Ovary (tissue), 7 donors: ENCODE measurements at regions not wholly inside any gene's neighbourhood (a gene's known extent, or its start where the extent isn't known, plus 50 kb on each side); places are given as distances from the start of the nearest gene placed in this dataset.

Experiments used
- DNase-seq, 5 donors: peaks; one replicate each; pipeline ENCODE4 v3.0.0-alpha.2; 2019 to 2020
- H3K27ac ChIP-seq, 2 donors: fragments of 200-600 bp; one replicate each; pipeline versions ENCODE4 v1.5.1 to v1.8.0; 2019 to 2022
- H3K27me3 ChIP-seq: fragments of 200-600 bp; one replicate; pipeline ENCODE4 v1.8.0; 2022
- H3K36me3 ChIP-seq: fragments of 200-600 bp; sonication (generic); one replicate; pipeline ENCODE4 v1.5.1; 2019
- H3K4me1 ChIP-seq: one replicate; pipeline ENCODE4 v1.8.1; 2013; ENCODE audit warnings: mild to moderate bottlenecking, moderate library complexity; ENCODE audit not compliant: insufficient read depth
- H3K4me3 ChIP-seq: fragments of 200-600 bp; sonication (generic); one replicate; pipeline ENCODE4 v1.5.1; 2017
- H3K9me3 ChIP-seq, 2 donors: fragments of 200-600 bp in 1 of 2; sonication (generic) in 1 of 2; one replicate each; pipeline versions ENCODE4 v1.5.1 to v1.8.1; 2013 to 2019; ENCODE audit warnings: mild to moderate bottlenecking in 1 of 2, moderate library complexity in 1 of 2
- EP300 ChIP-seq: sonication (generic); formaldehyde crosslinking; IDR thresholded peaks from one replicate; pipeline ENCODE4 v1.6.1; 2017; ENCODE audit warnings: antibody characterized with exemption
- POLR2A ChIP-seq: fragments of 450-650 bp; IDR thresholded peaks from one replicate; pipeline ENCODE4 v1.6.1; 2017; ENCODE audit warnings: antibody characterized with exemption, mild to moderate bottlenecking, moderate library complexity
- WGBS, 3 donors: extraction: QIAGEN DNeasy Blood & Tissue Kit in 1 of 3; methylation state at CpG; one replicate each; pipeline versions ENCODE4 v1.1.5 to v1.1.7; 2013 to 2017; 5-methylcytosine and 5-hydroxymethylcytosine counted together
- intact Hi-C, 4 donors: fragments of 100-400 bp; cut with DNase I; formaldehyde crosslinking; loops; one replicate each; pipeline versions ENCODE4 v1.11.0 to v1.15.1; 2022 to 2023
- TF ChIP-seq, protein P1 (sequence below), 3 donors: fragments of 450-650 bp in 2 of 3; fragments of 200-600 bp in 1 of 3; IDR thresholded peaks; one replicate each; pipeline versions ENCODE4 v1.5.1 to v1.8.0; 2016 to 2022; ENCODE audit warnings: antibody characterized with exemption in 3 of 3, mild to moderate bottlenecking in 1 of 3
- donor health status: DM: no; HTN: no; CAD: no; lungs with moderate emphysema.
- donor health status: DM: no; HTN: no; CAD: no.
- donor health status: Bipolar disorder and iron deficiency.
- donor health status: DM: no; HTN: no; CAD: no.
- donor health status: DM: yes; HTN: yes; CAD: no.

- intact Hi-C loops: no loop called here
- Histone ChIP-seq H3K4me1 (no peaks in the 10 kb centered on the region), H3K27ac (no peak overlapping the region), H3K36me3 (no peaks in the 10 kb centered on the region), H3K9me3 (no peaks in the 10 kb centered on the region), H3K4me3 (no peak overlapping the region), H3K27me3 (no peaks in the 10 kb centered on the region)
- WGBS, 3 donors: 55 to 81% (median 80%) methylated on average over 2 of the region's 2 CpGs
- no peak for TF ChIP-seq EP300
- no peak for TF ChIP-seq POLR2A
- TF ChIP-seq, protein P1, sequence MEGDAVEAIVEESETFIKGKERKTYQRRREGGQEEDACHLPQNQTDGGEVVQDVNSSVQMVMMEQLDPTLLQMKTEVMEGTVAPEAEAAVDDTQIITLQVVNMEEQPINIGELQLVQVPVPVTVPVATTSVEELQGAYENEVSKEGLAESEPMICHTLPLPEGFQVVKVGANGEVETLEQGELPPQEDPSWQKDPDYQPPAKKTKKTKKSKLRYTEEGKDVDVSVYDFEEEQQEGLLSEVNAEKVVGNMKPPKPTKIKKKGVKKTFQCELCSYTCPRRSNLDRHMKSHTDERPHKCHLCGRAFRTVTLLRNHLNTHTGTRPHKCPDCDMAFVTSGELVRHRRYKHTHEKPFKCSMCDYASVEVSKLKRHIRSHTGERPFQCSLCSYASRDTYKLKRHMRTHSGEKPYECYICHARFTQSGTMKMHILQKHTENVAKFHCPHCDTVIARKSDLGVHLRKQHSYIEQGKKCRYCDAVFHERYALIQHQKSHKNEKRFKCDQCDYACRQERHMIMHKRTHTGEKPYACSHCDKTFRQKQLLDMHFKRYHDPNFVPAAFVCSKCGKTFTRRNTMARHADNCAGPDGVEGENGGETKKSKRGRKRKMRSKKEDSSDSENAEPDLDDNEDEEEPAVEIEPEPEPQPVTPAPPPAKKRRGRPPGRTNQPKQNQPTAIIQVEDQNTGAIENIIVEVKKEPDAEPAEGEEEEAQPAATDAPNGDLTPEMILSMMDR (IDR thresholded peaks at IDR 0.05): no peak
- no peak for DNase-seq
These were observed 166.7 kb upstream of the SLC39A10 start for GRCh38 chr2:195490319-195490718.

DNA sequence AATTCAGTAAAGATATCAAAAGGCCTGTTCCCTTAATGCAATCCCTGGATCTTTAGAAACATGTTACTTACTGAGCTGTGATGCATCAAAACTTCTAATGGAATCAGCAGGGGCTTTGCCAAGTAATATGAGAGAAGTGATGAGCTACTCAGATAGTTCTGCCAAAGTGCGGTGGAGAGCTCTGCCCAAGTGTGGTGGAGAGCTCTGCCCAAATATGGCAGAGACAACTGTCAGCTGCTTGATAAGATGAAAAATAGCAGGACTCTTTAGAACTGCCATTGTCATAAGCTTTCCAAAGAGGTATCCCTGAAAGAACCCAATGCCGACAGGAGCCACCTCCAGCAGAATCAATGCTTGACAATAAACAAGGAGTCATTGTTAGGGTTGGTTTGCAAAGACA, 167.9 kb upstream of the SLC39A10 start:
- TF ChIP-seq, protein P1 (IDR thresholded peaks at IDR 0.05): no peak
- TF ChIP-seq POLR2A (no peak), EP300 (no peak)
- intact Hi-C loops: no loop called here
- no peak overlapping the region for H3K27ac ChIP-seq
- no peaks in the 10 kb centered on the region for H3K9me3 ChIP-seq
- 85 to 92% (median 87%) methylated on average over 2 of the region's 2 CpGs for WGBS, 3 donors
- H3K36me3 ChIP-seq: no peaks in the 10 kb centered on the region
- no peak overlapping the region for H3K4me3 ChIP-seq
- no peaks in the 10 kb centered on the region for H3K27me3 ChIP-seq
- no peaks in the 10 kb centered on the region for H3K4me1 ChIP-seq
- no peak for DNase-seq

DNA sequence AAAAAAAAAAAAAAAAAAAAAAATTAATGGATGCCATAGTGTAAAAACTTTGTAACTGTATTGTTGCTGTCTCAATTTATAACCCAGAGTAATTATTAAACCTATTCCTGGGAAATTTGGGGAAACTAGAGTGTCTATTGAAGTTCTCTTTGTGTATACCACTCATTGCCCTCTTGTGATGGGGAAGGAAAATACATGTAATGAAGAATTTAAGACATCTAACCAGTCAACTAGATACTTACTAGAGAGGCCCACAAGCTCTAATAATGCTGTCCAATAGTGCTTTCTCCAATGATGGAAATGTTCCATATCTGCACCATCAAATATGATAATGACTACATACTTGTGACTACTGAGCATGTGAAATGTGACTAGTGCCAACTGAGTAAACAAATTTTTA, 168.5 kb upstream of the SLC39A10 start:
- Histone ChIP-seq H3K36me3 (no peaks in the 10 kb centered on the region), H3K4me1 (no peaks in the 10 kb centered on the region), H3K9me3 (no peaks in the 10 kb centered on the region), H3K27me3 (no peaks in the 10 kb centered on the region), H3K4me3 (no peak overlapping the region), H3K27ac (no peak overlapping the region)
- intact Hi-C loops: no loop called here
- TF ChIP-seq, protein P1 (IDR thresholded peaks at IDR 0.05): no peak
- TF ChIP-seq POLR2A (no peak), EP300 (no peak)
- DNase-seq: no peak

GRCh38 chr2:195486987-195487644, 169.9 kb upstream of the SLC39A10 start:
- no peaks in the 10 kb centered on the region for H3K4me1 ChIP-seq
- no peak for DNase-seq
- H3K27ac ChIP-seq: no peak overlapping the region
- H3K4me3 ChIP-seq: no peak overlapping the region
- TF ChIP-seq EP300 (no peak), POLR2A (no peak)
- TF ChIP-seq, protein P1 (IDR thresholded peaks at IDR 0.05): no peak
- intact Hi-C loops: no loop called here
- whole genome bisulfite sequencing, 3 donors: 42 to 59% (median 56%) methylated on average over 1 of the region's 1 CpG
- no peaks in the 10 kb centered on the region for H3K36me3 ChIP-seq
- H3K9me3 ChIP-seq: no peaks in the 10 kb centered on the region
- no peaks in the 10 kb centered on the region for H3K27me3 ChIP-seq
